OCI-LY7 (cell line): ENCODE measurements at regions not wholly inside any gene's neighbourhood (a gene's known extent, or its start where the extent isn't known, plus 50 kb on each side); places are given as distances from the start of the nearest gene placed in this dataset.

Source experiments
- EZH2phosphoT487 ChIP-seq: fragments of 200-600 bp; sonication (generic); IDR thresholded peaks from 2 replicates; pipeline ENCODE4 v1.6.1; 2018; ENCODE audit warnings: low read depth, borderline replicate concordance, mild to moderate bottlenecking, mixed run types, antibody characterized with exemption, low read length, moderate library complexity, mixed read lengths
- TF ChIP-seq, protein P1 (sequence below): fragments of 200-600 bp; sonication (generic); conservative IDR thresholded peaks from 2 replicates; pipeline ENCODE4 v1.5.1; 2014; ENCODE audit warnings: mild to moderate bottlenecking, antibody characterized with exemption, low read length, moderate library complexity, mixed read lengths

DNA sequence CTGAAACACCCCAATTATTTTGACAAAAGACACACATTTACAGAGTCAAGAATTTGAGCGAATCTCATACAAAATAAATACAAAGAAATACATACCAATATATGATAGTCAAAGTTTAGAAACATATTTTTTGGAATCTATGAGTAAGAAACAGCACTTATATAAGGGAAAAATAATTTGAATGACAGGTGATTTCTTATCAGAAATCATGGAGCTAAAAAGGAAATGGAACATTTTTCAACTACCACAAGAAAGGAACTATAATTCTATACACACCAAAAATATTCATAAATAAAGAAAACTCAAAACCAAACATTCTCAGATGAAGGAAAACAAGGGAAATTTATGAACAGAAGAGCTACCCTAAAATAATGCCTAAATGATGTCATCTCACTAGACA is 1226.6 kb downstream of the PCDH9 start:
- TF ChIP-seq, protein P1, sequence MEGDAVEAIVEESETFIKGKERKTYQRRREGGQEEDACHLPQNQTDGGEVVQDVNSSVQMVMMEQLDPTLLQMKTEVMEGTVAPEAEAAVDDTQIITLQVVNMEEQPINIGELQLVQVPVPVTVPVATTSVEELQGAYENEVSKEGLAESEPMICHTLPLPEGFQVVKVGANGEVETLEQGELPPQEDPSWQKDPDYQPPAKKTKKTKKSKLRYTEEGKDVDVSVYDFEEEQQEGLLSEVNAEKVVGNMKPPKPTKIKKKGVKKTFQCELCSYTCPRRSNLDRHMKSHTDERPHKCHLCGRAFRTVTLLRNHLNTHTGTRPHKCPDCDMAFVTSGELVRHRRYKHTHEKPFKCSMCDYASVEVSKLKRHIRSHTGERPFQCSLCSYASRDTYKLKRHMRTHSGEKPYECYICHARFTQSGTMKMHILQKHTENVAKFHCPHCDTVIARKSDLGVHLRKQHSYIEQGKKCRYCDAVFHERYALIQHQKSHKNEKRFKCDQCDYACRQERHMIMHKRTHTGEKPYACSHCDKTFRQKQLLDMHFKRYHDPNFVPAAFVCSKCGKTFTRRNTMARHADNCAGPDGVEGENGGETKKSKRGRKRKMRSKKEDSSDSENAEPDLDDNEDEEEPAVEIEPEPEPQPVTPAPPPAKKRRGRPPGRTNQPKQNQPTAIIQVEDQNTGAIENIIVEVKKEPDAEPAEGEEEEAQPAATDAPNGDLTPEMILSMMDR: no peak
- TF ChIP-seq EZH2phosphoT487: no peak
